Central memory CD4-positive, alpha-beta T cell (primary cell): ENCODE measurements at regions not wholly inside any gene's neighbourhood (a gene's known extent, or its start where the extent isn't known, plus 50 kb on each side); places are given as distances from the start of the nearest gene placed in this dataset.

Experiments
- DNase-seq: peaks from one replicate; pipeline ENCODE4 v3.0.0; 2022

GRCh38 chr21:33157303-33157702 is 72.4 kb upstream of the IFNAR2 start:
- DNase-seq, result no peak

- DNase-seq, result no peak
Observed at GRCh38 chr21:33158654-33159053, 71.1 kb upstream of the IFNAR2 start.

- no peak for DNase-seq
Observed at GRCh38 chr21:33162436-33162951, 67.2 kb upstream of the IFNAR2 start.

GRCh38 chr21:33168886-33169285 is 60.9 kb upstream of the IFNAR2 start:
- no peak for DNase-seq

GRCh38 chr21:33169359-33169758 is 60.4 kb upstream of the IFNAR2 start:
- no peak for DNase-seq

GRCh38 chr21:33171616-33172169 is 58.0 kb upstream of the IFNAR2 start:
- no peak for DNase-seq

- DNase-seq, result no peak
Observed at GRCh38 chr21:33174756-33175155, 55.0 kb upstream of the IFNAR2 start.
